ENCODE measurements at regions not wholly inside any gene's neighbourhood (a gene's known extent, or its start where the extent isn't known, plus 50 kb on each side); places are given as distances from the start of the nearest gene placed in this dataset.

DNA sequence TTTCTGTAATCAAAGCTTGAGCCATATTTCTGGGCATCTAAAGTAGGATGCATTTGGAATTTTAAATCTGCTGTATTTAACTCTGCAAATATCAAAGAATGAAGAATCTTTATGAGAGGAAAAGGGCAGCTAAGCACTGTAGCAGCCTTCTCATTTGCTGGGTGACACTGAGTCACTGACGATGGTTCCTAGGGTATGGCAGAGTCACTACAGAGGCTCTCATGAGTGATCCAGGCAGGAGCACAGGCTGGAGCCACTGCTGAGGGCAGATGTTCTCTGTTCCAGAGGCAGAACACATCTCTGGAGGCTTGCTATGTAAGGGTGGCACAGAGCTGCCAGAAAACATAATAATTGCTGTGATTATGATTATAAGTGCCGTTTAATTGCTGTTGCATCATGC lies 340.7 kb upstream of the HTR2A start:
- TF ChIP-seq EZH2 (IDR thresholded peaks at IDR 0.05; ENCODE audit: insufficient read depth, poor library complexity, severe bottlenecking), result no peak
- TF ChIP-seq EZH2phosphoT487 (IDR thresholded peaks at IDR 0.05; ENCODE audit: insufficient read depth, low read depth), result no peak
